ENCODE measurements at regions not wholly inside any gene's neighbourhood (a gene's known extent, or its start where the extent isn't known, plus 50 kb on each side); places are given as distances from the start of the nearest gene placed in this dataset.
"Not testable (repeated sequence)": the region's sequence is repeated elsewhere in the genome, so short reads cannot be mapped to it uniquely, and the experiment has no call there.

DNA sequence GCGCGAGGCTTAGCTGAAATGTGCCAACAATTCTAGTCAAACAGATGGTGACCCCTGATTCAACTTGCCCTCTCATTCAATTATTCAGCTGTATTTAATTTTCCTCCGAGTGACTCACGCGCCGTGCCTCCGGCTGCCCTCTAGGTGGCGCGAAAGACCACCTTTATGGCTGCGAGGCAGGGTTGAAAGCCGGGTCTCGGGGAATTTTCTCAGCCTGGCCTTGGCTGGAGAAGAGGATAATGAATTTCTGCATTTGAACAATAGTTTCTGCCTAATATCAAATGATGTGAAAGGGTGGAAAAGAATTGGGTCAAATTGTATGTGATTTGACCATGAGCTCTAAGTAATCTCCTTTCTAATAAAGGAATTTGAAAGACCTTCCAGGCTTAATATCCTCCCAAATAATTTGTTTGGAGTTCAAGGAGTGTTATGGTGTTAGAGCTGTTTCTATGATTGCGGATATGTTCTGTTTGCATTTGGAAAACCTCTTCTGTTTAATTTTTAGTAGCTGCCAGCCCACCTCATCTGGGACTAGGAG is 310.9 kb downstream of the ZNF536 start:
- Mint-ChIP-seq H3K36me3 (ENCODE audit: low read depth) (no peaks in the 10 kb centered on the region), H3K9me3 (no peaks in the 10 kb centered on the region), H3K27ac (no peak overlapping the region), H3K4me1 (no peaks in the 10 kb centered on the region), H3K4me3 (no peak overlapping the region), H3K27me3 (peaks cover 10% of the 10 kb centered on the region)
- ChIA-PET POLR2A (interaction anchor here (1.3 kb wide), 1 partner anchor 10 kb away, joined by 3 read pairs; no protein-coding TSS in a partner anchor), CTCF (interaction anchor here (0.6 to 2.7 kb wide), 20 partner anchors 9 to 1898 kb away, joined by 3 to 20 read pairs (median 4); partner anchors contain the start of genes PDCD5 and ZNF507)
- peak; percentile 48 for DNase-seq

DNA sequence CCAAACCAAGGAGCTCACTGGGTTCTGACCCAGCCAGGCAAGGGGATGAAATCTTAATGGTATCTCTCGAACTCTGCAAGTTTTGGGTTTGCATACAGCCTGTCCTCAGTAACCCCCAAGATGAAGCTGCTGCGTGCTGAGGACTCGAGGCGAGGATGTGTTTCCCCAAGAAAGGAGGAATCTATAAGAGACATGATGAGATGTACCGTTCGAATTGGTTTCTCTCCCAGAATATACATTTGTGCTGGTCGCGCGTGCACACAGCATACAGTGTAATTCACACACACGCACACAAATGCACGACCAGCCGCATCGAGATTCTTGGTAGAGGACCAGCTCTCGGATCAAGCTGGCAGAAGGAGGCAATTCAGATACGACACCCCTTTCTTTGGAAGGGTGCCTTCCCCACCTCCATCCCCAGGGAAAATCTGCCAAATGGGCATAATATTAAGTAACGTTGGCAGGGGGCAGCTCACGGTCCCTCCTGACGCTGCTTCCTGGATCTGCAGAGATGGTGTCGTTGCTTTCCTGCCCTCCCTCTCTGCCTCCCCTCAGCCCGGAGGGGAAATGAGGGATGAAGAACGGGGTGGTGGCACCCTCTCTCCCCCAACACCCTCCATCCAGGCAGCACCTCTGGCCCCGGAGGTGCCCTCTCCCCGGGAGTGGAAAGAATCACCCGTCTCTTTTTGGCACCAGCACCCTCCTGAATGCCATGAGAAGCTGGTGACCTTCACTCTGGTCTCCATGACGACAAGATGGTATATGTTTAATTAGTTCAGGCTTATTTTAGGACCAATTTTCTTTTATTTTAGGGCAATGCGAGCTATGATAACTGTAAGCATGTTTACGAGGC is 310.2 kb downstream of the ZNF536 start:
- H3K27ac Mint-ChIP-seq = no peak overlapping the region
- H3K36me3 Mint-ChIP-seq (ENCODE audit: low read depth) = no peaks in the 10 kb centered on the region
- H3K4me1 Mint-ChIP-seq = no peaks in the 10 kb centered on the region
- H3K27me3 Mint-ChIP-seq = peaks cover 9% of the 10 kb centered on the region
- DNase-seq = no peak
- H3K9me3 Mint-ChIP-seq = no peaks in the 10 kb centered on the region
- ChIA-PET CTCF (interaction anchor here (0.6 to 2.7 kb wide), 18 partner anchors 8 to 1898 kb away, joined by 3 to 20 read pairs (median 4); partner anchors contain the start of genes PDCD5 and ZNF507), POLR2A (interaction anchor here (1.3 kb wide), 1 partner anchor 11 kb away, joined by 3 read pairs; no protein-coding TSS in a partner anchor)
- H3K4me3 Mint-ChIP-seq = no peak overlapping the region

DNA sequence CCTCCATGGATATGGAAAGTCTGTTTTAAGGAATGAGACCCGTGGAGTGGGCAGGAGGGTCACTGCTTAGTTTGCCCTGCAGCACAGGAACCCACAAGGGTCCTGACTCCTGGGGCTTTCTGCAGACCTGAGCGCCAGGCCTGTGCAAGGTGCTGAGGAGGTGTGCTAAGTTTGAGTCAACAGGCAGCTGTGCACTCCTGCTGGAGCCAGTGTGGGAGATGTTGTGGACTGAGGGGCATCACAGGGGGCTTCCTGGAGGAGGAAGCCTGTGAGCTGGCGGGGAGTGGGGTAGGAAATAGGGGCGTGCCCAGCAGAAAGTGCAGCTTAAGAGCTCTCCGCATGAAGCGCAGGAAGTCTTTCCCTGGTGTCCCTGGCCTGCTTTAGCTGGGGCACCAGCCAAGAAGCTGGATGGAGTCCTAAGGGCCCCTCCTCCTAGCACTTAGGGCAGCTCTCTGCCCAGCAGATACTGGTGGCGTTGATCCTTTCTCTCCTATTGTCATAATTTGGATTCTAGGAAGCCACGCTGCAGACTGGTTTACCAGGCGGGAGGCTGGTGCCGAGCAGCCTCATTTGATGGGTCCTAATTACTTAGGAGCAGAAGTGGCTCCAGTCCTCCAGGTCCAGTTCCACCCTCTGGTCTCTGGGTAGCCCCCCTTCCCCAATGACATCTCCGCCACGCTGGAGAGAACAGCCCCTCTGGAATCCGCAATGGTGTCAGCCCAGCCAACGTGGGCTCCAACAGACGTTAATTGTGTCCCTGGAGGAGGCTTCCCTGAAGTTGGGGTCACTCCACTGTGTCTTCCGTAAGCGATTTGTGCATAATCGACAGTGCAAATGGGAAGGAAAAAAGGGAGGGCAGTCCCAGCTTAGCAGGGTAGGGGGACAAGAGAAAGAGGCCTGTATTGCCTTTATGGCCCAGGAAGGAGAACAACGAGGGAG is 309.2 kb downstream of the ZNF536 start:
- H3K36me3 Mint-ChIP-seq (ENCODE audit: low read depth) = no peaks in the 10 kb centered on the region
- no peaks in the 10 kb centered on the region for H3K4me1 Mint-ChIP-seq
- ChIA-PET CTCF (interaction anchor here (1.1 to 2.7 kb wide), 4 partner anchors 13 to 1543 kb away, joined by 3 to 20 read pairs (median 4); no protein-coding TSS in a partner anchor), POLR2A (no interaction called here)
- H3K27me3 Mint-ChIP-seq = peaks cover 5% of the 10 kb centered on the region
- H3K4me3 Mint-ChIP-seq = no peak overlapping the region
- H3K27ac Mint-ChIP-seq = no peak overlapping the region
- H3K9me3 Mint-ChIP-seq = no peaks in the 10 kb centered on the region
- DNase-seq = no peak

DNA sequence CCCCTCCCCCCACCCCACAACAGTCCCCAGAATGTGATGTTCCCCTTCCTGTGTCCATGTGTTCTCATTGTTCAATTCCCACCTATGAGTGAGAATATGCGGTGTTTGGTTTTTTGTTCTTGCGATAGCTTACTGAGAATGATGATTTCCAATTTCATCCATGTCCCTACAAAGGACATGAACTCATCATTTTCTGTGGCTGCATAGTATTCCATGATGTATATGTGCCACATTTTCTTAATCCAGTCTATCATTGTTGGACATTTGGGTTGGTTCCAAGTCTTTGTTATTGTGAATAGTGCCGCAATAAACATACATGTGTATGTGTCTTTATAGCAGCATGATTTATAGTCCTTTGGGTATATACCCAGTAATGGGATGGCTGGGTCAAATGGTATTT is 308.2 kb downstream of the ZNF536 start:
- H3K36me3 Mint-ChIP-seq (ENCODE audit: low read depth); H3K27ac Mint-ChIP-seq; CTCF ChIA-PET; DNase-seq; H3K4me3 Mint-ChIP-seq; H3K4me1 Mint-ChIP-seq; POLR2A ChIA-PET; H3K9me3 Mint-ChIP-seq; H3K27me3 Mint-ChIP-seq: not testable (repeated sequence)

DNA sequence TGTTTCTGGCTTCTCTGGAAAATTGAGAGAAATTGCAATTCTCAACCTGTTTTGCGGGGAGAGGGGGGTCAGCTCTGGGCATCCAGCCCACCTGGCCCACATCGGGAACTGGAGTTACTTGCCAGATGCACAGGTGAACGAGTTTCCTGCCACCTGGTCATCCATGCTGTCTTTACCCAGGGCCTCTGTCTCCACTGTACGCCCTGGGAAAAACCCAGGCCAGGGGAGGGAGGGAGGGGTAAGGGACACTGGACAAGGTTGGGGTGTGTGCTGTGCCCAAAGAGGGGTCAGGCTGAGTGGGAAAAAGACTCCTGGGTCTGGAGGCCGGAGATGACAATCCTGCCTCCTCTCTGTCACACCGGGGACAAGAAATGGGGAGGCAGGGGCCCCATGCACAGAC is 307.6 kb downstream of the ZNF536 start:
- POLR2A ChIA-PET = no interaction called here
- H3K9me3 Mint-ChIP-seq = no peaks in the 10 kb centered on the region
- CTCF ChIA-PET = no interaction called here

DNA sequence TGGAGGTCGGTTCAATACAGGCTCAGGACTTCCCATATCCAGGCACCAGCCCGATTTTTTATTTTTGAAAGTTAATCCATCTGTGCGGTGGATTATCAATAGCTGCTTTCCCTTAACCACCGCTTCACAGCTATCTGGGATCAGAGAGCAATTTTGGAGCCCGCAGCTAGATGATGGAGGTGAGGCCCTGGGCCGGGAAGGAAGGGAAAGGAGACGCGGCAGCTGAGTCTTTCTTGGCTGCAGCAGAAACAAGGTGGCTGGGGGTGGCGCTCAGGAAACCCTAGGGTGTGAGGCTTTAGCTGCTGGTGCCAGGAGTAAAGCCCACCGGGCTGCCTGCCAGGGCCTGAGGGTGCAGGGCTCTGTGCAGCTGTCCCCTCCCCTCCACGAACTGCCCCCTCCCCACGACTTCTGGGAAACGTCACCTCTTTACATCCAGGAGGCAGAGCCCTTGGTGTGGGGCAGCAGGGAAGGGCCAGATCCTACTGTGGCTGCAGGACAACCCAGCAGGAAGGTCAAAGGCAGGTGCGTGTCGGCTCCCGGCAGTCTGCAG is 307.0 kb downstream of the ZNF536 start:
- CTCF ChIA-PET = interaction anchor here (0.5 to 1.0 kb wide), 2 partner anchors 12 to 16 kb away, joined by 3 to 4 read pairs; no protein-coding TSS in a partner anchor
- Mint-ChIP-seq H3K27me3 (peaks cover 3% of the 10 kb centered on the region), H3K4me1 (no peaks in the 10 kb centered on the region), H3K36me3 (ENCODE audit: low read depth) (no peaks in the 10 kb centered on the region), H3K27ac (no peak overlapping the region), H3K9me3 (no peaks in the 10 kb centered on the region), H3K4me3 (no peak overlapping the region)
- POLR2A ChIA-PET = no interaction called here
- no peak for DNase-seq

More for the DNA sequence above, 307.6 kb downstream of the ZNF536 start:
- DNase-seq = no peak
- Mint-ChIP-seq H3K4me3 (no peak overlapping the region), H3K4me1 (no peaks in the 10 kb centered on the region), H3K36me3 (ENCODE audit: low read depth) (no peaks in the 10 kb centered on the region), H3K27me3 (peaks cover 3% of the 10 kb centered on the region), H3K27ac (no peak overlapping the region)

DNA sequence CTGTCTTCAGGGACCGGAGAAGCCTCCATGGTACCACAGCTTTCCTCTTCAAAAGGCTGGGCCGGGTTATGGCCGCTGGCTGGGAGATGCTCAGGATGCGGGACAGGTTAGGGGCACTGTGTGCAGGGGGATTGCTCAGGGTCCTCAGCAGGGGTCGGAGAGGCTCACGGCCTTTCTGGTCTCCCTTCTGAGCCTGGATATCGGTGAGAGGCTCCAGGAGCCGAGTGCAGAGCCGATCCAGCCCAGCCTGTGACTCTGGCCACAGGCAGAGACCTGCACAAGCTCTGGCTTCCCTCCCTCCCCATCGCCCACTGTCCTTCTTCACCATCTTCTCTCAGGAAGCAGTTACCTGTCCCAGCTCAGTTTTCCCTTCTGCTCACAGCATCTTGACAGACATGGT is 306.0 kb downstream of the ZNF536 start:
- Mint-ChIP-seq H3K4me1 (no peaks in the 10 kb centered on the region), H3K9me3 (no peaks in the 10 kb centered on the region), H3K36me3 (ENCODE audit: low read depth) (no peaks in the 10 kb centered on the region), H3K27ac (no peak overlapping the region), H3K4me3 (no peak overlapping the region), H3K27me3 (no peaks in the 10 kb centered on the region)
- ChIA-PET CTCF (interaction anchor here (1.1 kb wide), 1 partner anchor 11 kb away, joined by 6 read pairs; no protein-coding TSS in a partner anchor), POLR2A (no interaction called here)
- no peak for DNase-seq

DNA sequence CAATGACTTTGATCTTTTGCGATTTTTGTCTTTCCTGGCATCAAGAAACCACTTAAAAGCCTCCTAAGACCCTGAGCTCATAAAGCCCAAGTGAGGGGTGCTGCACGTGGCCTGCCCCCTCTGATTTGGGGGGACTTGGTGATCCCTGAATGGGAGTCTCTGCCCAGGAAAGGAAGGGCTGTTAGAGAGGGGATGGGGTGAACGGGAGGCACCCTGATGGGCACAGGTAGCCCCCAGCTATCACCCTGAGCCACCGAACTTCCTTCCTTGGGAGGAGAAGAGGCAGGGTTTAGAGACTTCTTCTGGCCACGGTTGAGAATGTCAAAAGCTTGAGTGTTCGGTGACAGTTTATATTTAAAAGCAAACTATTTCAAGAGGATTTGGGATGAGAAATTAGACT is 305.5 kb downstream of the ZNF536 start:
- ChIA-PET CTCF (interaction anchor here (1.1 kb wide), 1 partner anchor 11 kb away, joined by 6 read pairs; no protein-coding TSS in a partner anchor), POLR2A (no interaction called here)
- no peak for DNase-seq
- H3K4me3 Mint-ChIP-seq = no peak overlapping the region
- H3K9me3 Mint-ChIP-seq = no peaks in the 10 kb centered on the region
- H3K4me1 Mint-ChIP-seq = no peaks in the 10 kb centered on the region
- no peak overlapping the region for H3K27ac Mint-ChIP-seq
- H3K27me3 Mint-ChIP-seq = no peaks in the 10 kb centered on the region
- H3K36me3 Mint-ChIP-seq (ENCODE audit: low read depth) = no peaks in the 10 kb centered on the region

DNA sequence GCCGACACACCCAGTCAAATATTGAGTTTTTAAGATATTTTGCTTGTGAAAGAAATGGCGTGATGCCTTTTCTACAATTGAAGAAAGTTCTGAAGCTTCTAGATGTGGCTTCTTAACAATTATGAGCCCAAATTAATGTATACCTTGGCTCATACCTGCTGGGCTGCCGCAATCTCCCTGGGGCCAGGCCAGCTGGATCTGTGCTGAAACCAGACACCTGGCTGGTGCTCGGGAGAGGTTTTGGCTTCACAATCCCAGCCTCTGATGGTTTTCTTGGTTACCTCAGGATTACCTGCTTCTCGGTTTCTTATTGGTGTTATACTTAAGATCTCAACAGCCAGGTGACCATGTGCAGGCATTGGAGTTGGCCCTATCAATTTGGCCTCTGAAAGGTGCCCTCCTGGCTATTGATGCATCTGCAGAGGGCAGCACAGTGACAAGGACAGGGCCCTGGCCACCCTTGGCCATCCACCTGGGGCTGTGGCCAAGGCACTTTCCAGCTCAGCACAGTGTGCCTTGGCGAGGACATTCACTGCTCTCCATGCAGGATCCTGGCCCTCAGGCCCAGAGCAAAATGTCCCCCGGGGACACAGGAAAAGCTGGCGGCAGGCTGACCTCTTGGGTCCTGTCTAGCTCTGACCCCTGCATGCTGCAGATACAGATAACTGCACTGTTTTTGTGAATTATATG is 305.0 kb downstream of the ZNF536 start:
- POLR2A ChIA-PET = no interaction called here
- no peak for DNase-seq
- Mint-ChIP-seq H3K4me3 (no peak overlapping the region), H3K36me3 (ENCODE audit: low read depth) (no peaks in the 10 kb centered on the region), H3K4me1 (no peaks in the 10 kb centered on the region), H3K27ac (no peak overlapping the region), H3K9me3 (no peaks in the 10 kb centered on the region), H3K27me3 (no peaks in the 10 kb centered on the region)
- CTCF ChIA-PET = interaction anchor here (1.1 kb wide), 1 partner anchor 10 kb away, joined by 6 read pairs; no protein-coding TSS in a partner anchor

DNA sequence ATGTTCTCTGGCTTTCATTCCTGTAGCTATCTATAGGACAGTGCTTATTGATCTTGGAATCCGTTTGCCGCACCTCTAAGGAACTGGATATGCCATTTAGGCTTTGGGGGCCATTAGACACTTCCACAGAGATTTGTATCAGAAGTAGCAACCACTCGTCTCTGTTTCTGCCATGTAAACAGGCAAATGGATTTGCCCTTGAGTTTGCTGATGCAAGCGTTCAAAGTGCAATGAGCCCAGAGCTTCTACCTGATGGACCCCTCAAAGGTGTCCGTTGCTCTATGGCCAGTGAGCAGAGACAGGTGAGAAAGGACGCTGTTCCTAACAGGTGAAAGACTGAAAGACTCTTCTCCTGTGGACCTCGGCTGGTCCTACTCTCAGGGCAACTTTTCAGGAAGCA is 302.9 kb downstream of the ZNF536 start:
- Mint-ChIP-seq H3K4me3 (no peak overlapping the region), H3K9me3 (no peaks in the 10 kb centered on the region), H3K4me1 (no peaks in the 10 kb centered on the region), H3K27me3 (no peaks in the 10 kb centered on the region), H3K36me3 (ENCODE audit: low read depth) (no peaks in the 10 kb centered on the region), H3K27ac (no peak overlapping the region)
- POLR2A ChIA-PET = no interaction called here
- CTCF ChIA-PET = interaction anchor here (1.9 kb wide), 1 partner anchor 8 kb away, joined by 8 read pairs; no protein-coding TSS in a partner anchor
- DNase-seq = no peak

DNA sequence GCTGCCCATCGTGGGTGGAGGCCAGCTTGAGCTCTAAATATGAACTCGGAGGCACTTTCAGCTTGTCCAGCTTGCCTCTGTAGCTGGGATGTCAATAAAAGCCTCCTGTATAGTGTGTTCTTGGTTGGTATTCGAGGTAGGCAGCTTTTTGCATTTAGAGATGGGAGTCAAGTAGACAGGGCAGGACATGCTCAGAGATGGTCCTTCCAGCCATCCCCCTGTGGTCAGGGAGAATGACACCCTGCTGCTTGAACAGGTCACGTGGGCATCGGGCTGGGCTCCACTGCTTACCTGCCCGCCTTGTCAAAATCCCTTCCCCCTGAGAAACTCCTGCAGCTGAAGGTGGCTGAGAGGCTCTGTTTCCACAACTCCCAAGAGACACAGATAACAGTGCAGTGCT is 302.5 kb downstream of the ZNF536 start:
- CTCF ChIA-PET = interaction anchor here (1.9 kb wide), 1 partner anchor 9 kb away, joined by 8 read pairs; no protein-coding TSS in a partner anchor

DNA sequence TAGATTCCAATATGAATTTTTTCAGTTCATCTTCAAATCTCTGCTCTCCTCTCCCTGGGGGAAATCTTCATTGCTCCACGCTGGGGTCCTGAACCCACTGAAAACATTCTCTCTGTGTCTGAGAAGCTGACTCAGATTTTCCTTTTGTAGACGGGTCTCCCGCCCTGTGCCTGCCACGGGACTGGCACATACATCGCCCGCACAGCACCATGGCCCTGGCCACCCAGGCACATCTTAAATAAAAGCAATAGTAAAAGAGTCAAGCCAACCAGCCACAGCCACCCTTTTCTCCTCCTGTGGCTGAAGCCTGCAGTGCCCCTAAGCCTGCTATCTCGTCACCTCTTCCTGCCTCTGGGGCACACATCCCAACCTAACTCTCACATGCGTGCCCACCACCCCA is 301.2 kb downstream of the ZNF536 start:
- Mint-ChIP-seq H3K27me3 (no peaks in the 10 kb centered on the region), H3K9me3 (no peaks in the 10 kb centered on the region), H3K4me3 (no peak overlapping the region), H3K27ac (no peak overlapping the region), H3K4me1 (no peaks in the 10 kb centered on the region), H3K36me3 (ENCODE audit: low read depth) (no peaks in the 10 kb centered on the region)
- ChIA-PET CTCF (interaction anchor here (1.9 kb wide), 1 partner anchor 10 kb away, joined by 8 read pairs; no protein-coding TSS in a partner anchor), POLR2A (no interaction called here)
- DNase-seq = no peak

More for the DNA sequence above, 302.5 kb downstream of the ZNF536 start:
- H3K27me3 Mint-ChIP-seq = no peaks in the 10 kb centered on the region
- POLR2A ChIA-PET = no interaction called here
- no peaks in the 10 kb centered on the region for H3K4me1 Mint-ChIP-seq
- no peak overlapping the region for H3K27ac Mint-ChIP-seq
- H3K9me3 Mint-ChIP-seq = no peaks in the 10 kb centered on the region
- H3K36me3 Mint-ChIP-seq (ENCODE audit: low read depth) = no peaks in the 10 kb centered on the region
- no peak for DNase-seq
- H3K4me3 Mint-ChIP-seq = no peak overlapping the region
